ENCODE measurements at regions not wholly inside any gene's neighbourhood (a gene's known extent, or its start where the extent isn't known, plus 50 kb on each side); places are given as distances from the start of the nearest gene placed in this dataset.

- TF ChIP-seq YY1 (IDR thresholded peaks at IDR 0.05; ENCODE audit: insufficient read depth, insufficient read length) = no peak
- TF ChIP-seq ZNF274 (IDR thresholded peaks at IDR 0.05; ENCODE audit: low read depth, low read length) = no peak
- no peak for TF ChIP-seq SUZ12 (IDR thresholded peaks at IDR 0.05; ENCODE audit: extremely low read depth, insufficient read depth, insufficient read length)
These were observed 78.9 kb upstream of the EEF2KMT start for GRCh38 chr16:5176505-5176904.
